Nephron (organoid): ENCODE measurements at regions not wholly inside any gene's neighbourhood (a gene's known extent, or its start where the extent isn't known, plus 50 kb on each side); places are given as distances from the start of the nearest gene placed in this dataset.
A peak's percentile ranks its signal among the peaks of the same experiment; 100 is the strongest.

Source experiments
- H3K27ac Mint-ChIP-seq, 3 experiments: 2 replicates each; pipeline ENCODE4 v1.8.0; 2020; ENCODE audit warnings: mixed read lengths in 3 of 3, mild to moderate bottlenecking in 2 of 3, moderate library complexity in 1 of 3
- H3K27me3 Mint-ChIP-seq: 2 replicates; pipeline ENCODE4 v1.8.0; 2021; ENCODE audit warnings: low read depth, mild to moderate bottlenecking, moderate library complexity, mixed read lengths
- H3K36me3 Mint-ChIP-seq: 2 replicates; pipeline ENCODE4 v1.8.0; 2020; ENCODE audit warnings: low read depth, mixed read lengths
- H3K4me1 Mint-ChIP-seq: 2 replicates; pipeline ENCODE4 v1.8.0; 2020; ENCODE audit warnings: mixed read lengths
- H3K4me3 Mint-ChIP-seq, 3 experiments: 2 replicates each; pipeline ENCODE4 v1.8.0; 2020; ENCODE audit warnings: mild to moderate bottlenecking in 3 of 3, mixed read lengths in 3 of 3, moderate library complexity in 2 of 3
- H3K9me3 Mint-ChIP-seq: 2 replicates; pipeline ENCODE4 v1.8.0; 2020; ENCODE audit warnings: mixed read lengths
- TF ChIP-seq, protein P1 (sequence below), 3 experiments: fragments of 200-600 bp; sonication (generic); IDR thresholded peaks; one replicate each; pipeline ENCODE4 v1.5.0; 2021; ENCODE audit warnings: antibody characterized with exemption in 3 of 3; ENCODE audit not compliant: unreplicated experiment in 3 of 3

DNA sequence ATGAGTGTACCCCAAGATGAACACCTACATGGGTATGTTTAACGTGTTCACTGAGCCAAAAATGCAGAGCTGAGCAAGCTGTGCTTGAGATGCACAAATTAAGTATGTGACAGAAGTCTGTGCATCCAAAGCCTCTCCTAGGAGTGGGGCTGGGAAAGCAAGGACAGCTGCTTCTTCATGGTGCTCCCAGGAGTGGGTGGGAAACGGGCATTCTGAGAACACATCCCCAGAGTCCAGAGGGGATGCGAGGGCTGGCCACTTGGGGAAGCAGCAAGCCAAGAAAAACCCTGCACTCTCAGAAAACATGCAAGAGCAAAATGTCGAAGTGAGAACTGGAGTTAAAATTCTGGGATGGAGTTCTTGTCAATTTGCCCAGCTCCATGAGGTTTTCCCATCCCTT lies 414.3 kb downstream of the BCAT1 start:
- no peaks in the 10 kb centered on the region for H3K27me3 Mint-ChIP-seq
- H3K4me1 Mint-ChIP-seq, result peaks cover 56% of the 10 kb centered on the region
- H3K9me3 Mint-ChIP-seq, result no peaks in the 10 kb centered on the region
- H3K27ac Mint-ChIP-seq, result peak overlapping the region; percentile 74 to 90 (median 82)
- TF ChIP-seq, protein P1, sequence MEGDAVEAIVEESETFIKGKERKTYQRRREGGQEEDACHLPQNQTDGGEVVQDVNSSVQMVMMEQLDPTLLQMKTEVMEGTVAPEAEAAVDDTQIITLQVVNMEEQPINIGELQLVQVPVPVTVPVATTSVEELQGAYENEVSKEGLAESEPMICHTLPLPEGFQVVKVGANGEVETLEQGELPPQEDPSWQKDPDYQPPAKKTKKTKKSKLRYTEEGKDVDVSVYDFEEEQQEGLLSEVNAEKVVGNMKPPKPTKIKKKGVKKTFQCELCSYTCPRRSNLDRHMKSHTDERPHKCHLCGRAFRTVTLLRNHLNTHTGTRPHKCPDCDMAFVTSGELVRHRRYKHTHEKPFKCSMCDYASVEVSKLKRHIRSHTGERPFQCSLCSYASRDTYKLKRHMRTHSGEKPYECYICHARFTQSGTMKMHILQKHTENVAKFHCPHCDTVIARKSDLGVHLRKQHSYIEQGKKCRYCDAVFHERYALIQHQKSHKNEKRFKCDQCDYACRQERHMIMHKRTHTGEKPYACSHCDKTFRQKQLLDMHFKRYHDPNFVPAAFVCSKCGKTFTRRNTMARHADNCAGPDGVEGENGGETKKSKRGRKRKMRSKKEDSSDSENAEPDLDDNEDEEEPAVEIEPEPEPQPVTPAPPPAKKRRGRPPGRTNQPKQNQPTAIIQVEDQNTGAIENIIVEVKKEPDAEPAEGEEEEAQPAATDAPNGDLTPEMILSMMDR (IDR thresholded peaks at IDR 0.05; ENCODE audit: unreplicated experiment in 3 of 3), result no peak
- H3K4me3 Mint-ChIP-seq, result no peak overlapping the region
- H3K36me3 Mint-ChIP-seq, result no peaks in the 10 kb centered on the region

DNA sequence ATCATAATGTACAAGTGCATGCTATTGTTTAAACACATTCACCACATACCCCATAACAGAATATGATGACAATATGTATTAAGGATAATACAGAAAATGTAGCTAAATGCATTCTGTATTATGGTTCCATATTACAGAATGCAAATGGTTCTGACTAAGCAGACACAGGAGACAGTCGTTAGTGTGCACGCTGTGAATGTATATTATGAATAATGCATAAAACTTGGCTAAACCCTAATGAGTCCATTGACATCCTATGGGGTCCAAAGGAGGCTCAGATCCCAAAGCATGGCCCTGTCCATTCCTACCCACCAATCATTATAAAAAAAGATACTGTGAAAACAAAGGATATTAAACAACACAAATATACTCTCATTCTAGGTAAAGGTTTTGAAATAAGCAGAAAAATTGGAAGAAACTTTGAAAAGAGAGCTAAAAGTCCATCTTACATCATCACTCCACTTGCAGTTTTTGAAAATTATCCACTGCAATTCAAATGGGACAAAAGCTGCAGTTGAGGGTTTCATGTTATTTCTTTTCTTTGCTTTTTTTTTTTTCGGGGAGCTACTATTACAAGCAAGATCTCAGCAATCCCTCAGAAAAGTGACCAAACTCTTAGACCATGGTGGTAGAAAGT lies 415.1 kb downstream of the BCAT1 start:
- Mint-ChIP-seq H3K36me3 (no peaks in the 10 kb centered on the region), H3K4me1 (peaks cover 56% of the 10 kb centered on the region), H3K27me3 (no peaks in the 10 kb centered on the region), H3K27ac (peak overlapping the region; percentile 29 to 90 (median 82)), H3K9me3 (no peaks in the 10 kb centered on the region), H3K4me3 (no peak overlapping the region)
- TF ChIP-seq, protein P1 (IDR thresholded peaks at IDR 0.05; ENCODE audit: unreplicated experiment in 3 of 3), result no peak

DNA sequence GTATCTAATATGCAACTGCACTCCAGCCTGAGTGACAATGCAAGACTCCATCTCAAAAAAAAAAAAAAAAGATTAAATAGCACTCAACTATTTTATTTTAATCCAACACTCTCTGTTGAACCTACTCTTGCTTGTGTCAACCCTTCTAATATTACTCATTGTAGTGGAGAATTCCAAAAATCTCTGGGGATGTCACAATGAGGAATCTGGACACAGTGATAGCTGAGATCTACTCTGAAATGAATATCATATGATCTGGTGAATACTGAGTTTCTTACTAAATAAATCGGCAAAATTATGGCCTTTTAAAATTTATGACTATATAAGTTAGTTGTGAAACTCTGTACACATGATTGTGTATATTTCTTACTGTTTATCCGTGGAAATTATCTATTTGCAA lies 418.2 kb downstream of the BCAT1 start:
- H3K9me3 Mint-ChIP-seq, result peaks cover 3% of the 10 kb centered on the region
- H3K36me3 Mint-ChIP-seq, result no peaks in the 10 kb centered on the region
- no peak overlapping the region for H3K4me3 Mint-ChIP-seq
- no peak overlapping the region for H3K27ac Mint-ChIP-seq
- TF ChIP-seq, protein P1 (IDR thresholded peaks at IDR 0.05; ENCODE audit: unreplicated experiment in 3 of 3), result no peak
- no peaks in the 10 kb centered on the region for H3K27me3 Mint-ChIP-seq
- H3K4me1 Mint-ChIP-seq, result peaks cover 27% of the 10 kb centered on the region

DNA sequence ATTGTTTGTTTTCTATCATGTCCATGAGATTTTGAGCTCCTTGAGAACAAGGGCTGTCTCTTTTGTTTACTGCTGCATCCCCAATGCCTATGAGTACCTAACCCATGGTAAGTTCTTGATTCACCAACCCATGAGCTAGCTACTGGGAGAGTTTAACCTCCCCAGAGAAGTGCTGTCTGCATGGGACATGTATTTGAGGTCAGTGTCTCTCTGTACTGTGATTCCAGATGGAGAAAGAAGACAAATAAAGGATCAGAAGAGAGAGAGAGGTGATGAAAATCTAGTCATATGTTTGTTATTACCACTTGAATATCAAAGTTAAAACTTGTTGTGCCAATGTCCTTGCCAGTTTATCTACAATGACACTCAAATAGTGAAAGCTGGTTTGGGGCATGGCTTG lies 421.8 kb downstream of the BCAT1 start:
- no peaks in the 10 kb centered on the region for H3K27me3 Mint-ChIP-seq
- H3K27ac Mint-ChIP-seq, result no peak overlapping the region
- peaks cover 24% of the 10 kb centered on the region for H3K9me3 Mint-ChIP-seq
- H3K4me1 Mint-ChIP-seq, result peaks cover 5% of the 10 kb centered on the region
- peaks cover 19% of the 10 kb centered on the region for H3K36me3 Mint-ChIP-seq
- TF ChIP-seq, protein P1 (IDR thresholded peaks at IDR 0.05; ENCODE audit: unreplicated experiment in 3 of 3), result no peak
- no peak overlapping the region for H3K4me3 Mint-ChIP-seq

DNA sequence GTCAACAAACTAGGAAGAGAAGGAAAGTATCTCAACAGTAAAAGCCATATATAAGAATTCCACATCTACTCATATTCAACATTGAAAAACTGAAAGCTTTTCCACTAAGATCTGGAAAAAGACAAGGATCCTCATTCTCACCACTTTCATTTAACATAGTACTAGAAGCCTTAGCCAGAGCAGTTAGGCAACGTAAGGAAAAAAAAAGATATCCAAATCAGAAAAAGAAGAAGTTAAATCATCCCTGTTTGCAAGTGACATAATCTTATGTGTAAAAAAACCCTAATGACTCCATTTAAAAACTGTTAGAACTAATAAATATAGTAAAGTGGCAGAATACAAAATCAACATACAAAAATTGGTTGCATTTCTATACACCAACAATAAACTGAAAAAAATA lies 426.2 kb downstream of the BCAT1 start:
- peaks cover 44% of the 10 kb centered on the region for H3K36me3 Mint-ChIP-seq
- no peaks in the 10 kb centered on the region for H3K27me3 Mint-ChIP-seq
- TF ChIP-seq, protein P1 (IDR thresholded peaks at IDR 0.05; ENCODE audit: unreplicated experiment in 3 of 3), result no peak
- no peak overlapping the region for H3K4me3 Mint-ChIP-seq
- H3K4me1 Mint-ChIP-seq, result no peaks in the 10 kb centered on the region
- H3K9me3 Mint-ChIP-seq, result peaks cover 53% of the 10 kb centered on the region
- H3K27ac Mint-ChIP-seq, result no peak overlapping the region

DNA sequence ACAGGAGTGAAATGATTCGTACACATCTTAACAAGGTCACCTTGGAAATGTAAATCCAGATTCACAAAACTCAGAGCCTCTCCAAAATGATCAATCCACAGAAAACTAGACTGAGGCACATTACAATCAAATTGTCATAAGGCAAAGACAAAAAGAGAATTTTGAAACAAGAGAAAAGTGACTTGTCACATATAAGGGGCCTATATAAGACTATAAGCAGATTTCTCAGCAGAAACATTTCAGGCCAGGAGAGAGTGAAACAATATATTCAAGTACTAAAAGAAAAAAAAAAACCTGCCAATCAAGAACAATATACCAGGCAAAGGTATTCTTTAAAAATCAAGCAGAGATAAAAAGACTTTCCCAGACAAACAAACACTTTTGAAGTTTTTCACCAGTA lies 429.1 kb downstream of the BCAT1 start:
- H3K27me3 Mint-ChIP-seq, result no peaks in the 10 kb centered on the region

More for the DNA sequence above, 429.1 kb downstream of the BCAT1 start:
- Mint-ChIP-seq H3K4me1 (no peaks in the 10 kb centered on the region), H3K9me3 (peaks cover 53% of the 10 kb centered on the region), H3K36me3 (peaks cover 42% of the 10 kb centered on the region), H3K27ac (no peak overlapping the region), H3K4me3 (no peak overlapping the region)
- TF ChIP-seq, protein P1 (IDR thresholded peaks at IDR 0.05; ENCODE audit: unreplicated experiment in 3 of 3), result no peak
